Tibial nerve (tissue), 4 donors: ENCODE measurements at regions not wholly inside any gene's neighbourhood (a gene's known extent, or its start where the extent isn't known, plus 50 kb on each side); places are given as distances from the start of the nearest gene placed in this dataset.

Experiments used
- DNase-seq, 2 donors: peaks; one replicate each; pipeline ENCODE4 v3.0.0-alpha.2; 2019; ENCODE audit warnings: low spot score in 2 of 2
- H3K27ac ChIP-seq, 4 donors: fragments of 200-600 bp; sonication (generic) in 3 of 4; one replicate each; pipeline ENCODE4 v1.5.1; 2017 to 2019; ENCODE audit warnings: mild to moderate bottlenecking in 1 of 4
- H3K27me3 ChIP-seq, 2 donors: fragments of 200-600 bp; sonication (generic) in 1 of 2; one replicate each; pipeline versions ENCODE4 v1.5.1 to v1.6.0; 2017 to 2019
- H3K36me3 ChIP-seq, 3 donors: fragments of 200-600 bp; sonication (generic); one replicate each; pipeline ENCODE4 v1.5.1; 2018 to 2019
- H3K4me1 ChIP-seq, 4 donors: fragments of 200-600 bp; sonication (generic) in 3 of 4; one replicate each; pipeline ENCODE4 v1.5.1; 2017 to 2019
- H3K4me3 ChIP-seq, 4 donors: fragments of 200-600 bp; sonication (generic) in 3 of 4; one replicate each; pipeline ENCODE4 v1.5.1; 2017 to 2019; ENCODE audit warnings: mild to moderate bottlenecking in 1 of 4, moderate library complexity in 1 of 4
- H3K9me3 ChIP-seq, 4 donors: fragments of 200-600 bp; sonication (generic) in 3 of 4; one replicate each; pipeline ENCODE4 v1.5.1; 2017 to 2019
- CTCF ChIP-seq, 5 experiments: fragments of 200-600 bp in 3 of 5; fragments of 450-650 bp in 2 of 5; sonication (generic) in 3 of 5; IDR thresholded peaks; one replicate each; pipeline ENCODE4 v1.5.1; 2016 to 2019; ENCODE audit warnings: antibody characterized with exemption in 5 of 5, mild to moderate bottlenecking in 3 of 5, moderate library complexity in 2 of 5
- EP300 ChIP-seq, 2 donors: sonication (generic); formaldehyde crosslinking; IDR thresholded peaks; one replicate each; pipeline ENCODE4 v1.6.1; 2017; ENCODE audit warnings: antibody characterized with exemption in 2 of 2, mild to moderate bottlenecking in 1 of 2
- POLR2A ChIP-seq, 2 donors: fragments of 450-650 bp; IDR thresholded peaks; one replicate each; pipeline ENCODE4 v1.6.1; 2017; ENCODE audit warnings: antibody characterized with exemption in 2 of 2, mild to moderate bottlenecking in 2 of 2, moderate library complexity in 2 of 2
- WGBS, 2 donors: methylation state at CpG; one replicate each; pipeline ENCODE4 v1.1.5; 2018; 5-methylcytosine and 5-hydroxymethylcytosine counted together

- Histone ChIP-seq H3K4me1 (no peaks in the 10 kb centered on the region), H3K4me3 (no peak overlapping the region), H3K27me3 (no peaks in the 10 kb centered on the region), H3K9me3 (no peaks in the 10 kb centered on the region), H3K27ac (no peak overlapping the region), H3K36me3 (no peaks in the 10 kb centered on the region)
- DNase-seq, result no peak
- WGBS, 2 donors, result 68 to 71% methylated on average over 2 of the region's 2 CpGs
- no peak for TF ChIP-seq CTCF (IDR thresholded peaks at IDR 0.05)
- no peak for TF ChIP-seq EP300 (IDR thresholded peaks at IDR 0.05)
- TF ChIP-seq POLR2A (IDR thresholded peaks at IDR 0.05), result no peak
These were observed 128.5 kb downstream of the ALG10B start for GRCh38 chr12:38445040-38445439.

GRCh38 chr12:38448991-38449390 is 132.4 kb downstream of the ALG10B start:
- WGBS, 2 donors, result 73 to 86% methylated on average over 2 of the region's 2 CpGs
- no peak for DNase-seq
- Histone ChIP-seq H3K36me3 (no peaks in the 10 kb centered on the region), H3K4me3 (no peak overlapping the region), H3K27me3 (no peaks in the 10 kb centered on the region), H3K27ac (no peak overlapping the region), H3K9me3 (no peaks in the 10 kb centered on the region), H3K4me1 (no peaks in the 10 kb centered on the region)
- TF ChIP-seq EP300 (IDR thresholded peaks at IDR 0.05) (no peak), POLR2A (IDR thresholded peaks at IDR 0.05) (no peak), CTCF (IDR thresholded peaks at IDR 0.05) (no peak)

- H3K4me3 ChIP-seq, result no peak overlapping the region
- DNase-seq, result no peak
These were observed 140.1 kb downstream of the ALG10B start for GRCh38 chr12:38456537-38457120.

GRCh38 chr12:38465020-38465419 is 148.4 kb downstream of the ALG10B start:
- H3K4me3 ChIP-seq, result no peak overlapping the region
- H3K27me3 ChIP-seq, result no peaks in the 10 kb centered on the region
- DNase-seq, result no peak
- H3K9me3 ChIP-seq, result no peaks in the 10 kb centered on the region
- no peak overlapping the region for H3K27ac ChIP-seq
- H3K36me3 ChIP-seq, result no peaks in the 10 kb centered on the region
- no peak for TF ChIP-seq EP300 (IDR thresholded peaks at IDR 0.05)
- no peaks in the 10 kb centered on the region for H3K4me1 ChIP-seq
- 73 to 82% methylated on average over 5 of the region's 5 CpGs for WGBS, 2 donors

More at GRCh38 chr12:38456537-38457120, 140.1 kb downstream of the ALG10B start:
- no peaks in the 10 kb centered on the region for H3K27me3 ChIP-seq
- 60 to 68% methylated on average over 2 of the region's 2 CpGs for WGBS, 2 donors
- H3K4me1 ChIP-seq, result no peaks in the 10 kb centered on the region
- TF ChIP-seq CTCF (IDR thresholded peaks at IDR 0.05) (no peak), EP300 (IDR thresholded peaks at IDR 0.05) (no peak), POLR2A (IDR thresholded peaks at IDR 0.05) (no peak)
- H3K27ac ChIP-seq, result no peak overlapping the region
- H3K36me3 ChIP-seq, result no peaks in the 10 kb centered on the region
- H3K9me3 ChIP-seq, result no peaks in the 10 kb centered on the region

- Histone ChIP-seq H3K36me3 (no peaks in the 10 kb centered on the region), H3K4me3 (no peak overlapping the region), H3K9me3 (peaks cover 0 to 8% (median 0%) of the 10 kb centered on the region in 4 donors), H3K4me1 (no peaks in the 10 kb centered on the region), H3K27ac (no peak overlapping the region), H3K27me3 (no peaks in the 10 kb centered on the region)
- DNase-seq, result no peak
- TF ChIP-seq EP300 (IDR thresholded peaks at IDR 0.05), result no peak
- no peak for TF ChIP-seq CTCF (IDR thresholded peaks at IDR 0.05)
- TF ChIP-seq POLR2A (IDR thresholded peaks at IDR 0.05), result no peak
- 57 to 61% methylated on average over 7 of the region's 7 CpGs for WGBS, 2 donors
These were observed 153.1 kb downstream of the ALG10B start for GRCh38 chr12:38469715-38470114.
